ENCODE measurements at regions not wholly inside any gene's neighbourhood (a gene's known extent, or its start where the extent isn't known, plus 50 kb on each side); places are given as distances from the start of the nearest gene placed in this dataset.

DNA sequence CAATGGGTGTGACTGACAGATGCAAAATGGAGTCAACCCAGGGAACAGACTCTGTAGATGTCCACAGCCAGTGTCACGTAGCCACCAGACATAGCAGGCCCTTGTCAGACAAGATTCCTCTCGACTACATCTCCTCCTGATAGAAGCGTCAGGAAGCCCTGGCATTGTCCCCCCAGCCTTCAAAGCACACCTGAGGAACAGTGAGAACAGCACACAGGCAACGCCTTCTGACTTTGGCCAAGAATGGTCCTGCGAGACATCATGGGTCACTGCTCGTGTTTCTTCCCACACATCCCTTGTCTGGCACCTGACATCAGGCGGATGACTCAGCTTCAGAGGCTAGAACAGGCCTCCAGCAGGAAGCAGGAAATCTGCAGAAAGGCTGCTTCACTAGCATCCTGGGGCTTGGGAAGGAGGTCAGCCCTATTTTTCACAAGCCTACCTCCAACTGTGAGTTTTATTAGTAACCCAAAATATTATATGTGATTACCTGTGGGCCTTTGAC lies 52.8 kb upstream of the GPR26 start:
- no peak for TF ChIP-seq EZH2 (IDR thresholded peaks at IDR 0.05; ENCODE audit: low read length)
- TF ChIP-seq, protein P1, sequence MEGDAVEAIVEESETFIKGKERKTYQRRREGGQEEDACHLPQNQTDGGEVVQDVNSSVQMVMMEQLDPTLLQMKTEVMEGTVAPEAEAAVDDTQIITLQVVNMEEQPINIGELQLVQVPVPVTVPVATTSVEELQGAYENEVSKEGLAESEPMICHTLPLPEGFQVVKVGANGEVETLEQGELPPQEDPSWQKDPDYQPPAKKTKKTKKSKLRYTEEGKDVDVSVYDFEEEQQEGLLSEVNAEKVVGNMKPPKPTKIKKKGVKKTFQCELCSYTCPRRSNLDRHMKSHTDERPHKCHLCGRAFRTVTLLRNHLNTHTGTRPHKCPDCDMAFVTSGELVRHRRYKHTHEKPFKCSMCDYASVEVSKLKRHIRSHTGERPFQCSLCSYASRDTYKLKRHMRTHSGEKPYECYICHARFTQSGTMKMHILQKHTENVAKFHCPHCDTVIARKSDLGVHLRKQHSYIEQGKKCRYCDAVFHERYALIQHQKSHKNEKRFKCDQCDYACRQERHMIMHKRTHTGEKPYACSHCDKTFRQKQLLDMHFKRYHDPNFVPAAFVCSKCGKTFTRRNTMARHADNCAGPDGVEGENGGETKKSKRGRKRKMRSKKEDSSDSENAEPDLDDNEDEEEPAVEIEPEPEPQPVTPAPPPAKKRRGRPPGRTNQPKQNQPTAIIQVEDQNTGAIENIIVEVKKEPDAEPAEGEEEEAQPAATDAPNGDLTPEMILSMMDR (optimal IDR thresholded peaks at IDR 0.05 in 1 of 3, IDR thresholded peaks at IDR 0.05 in 1 of 3, conservative IDR thresholded peaks at IDR 0.05 in 1 of 3; ENCODE audit: extremely low read depth in 1 of 3, insufficient read depth in 2 of 3, low read length in 3 of 3) = no peak

DNA sequence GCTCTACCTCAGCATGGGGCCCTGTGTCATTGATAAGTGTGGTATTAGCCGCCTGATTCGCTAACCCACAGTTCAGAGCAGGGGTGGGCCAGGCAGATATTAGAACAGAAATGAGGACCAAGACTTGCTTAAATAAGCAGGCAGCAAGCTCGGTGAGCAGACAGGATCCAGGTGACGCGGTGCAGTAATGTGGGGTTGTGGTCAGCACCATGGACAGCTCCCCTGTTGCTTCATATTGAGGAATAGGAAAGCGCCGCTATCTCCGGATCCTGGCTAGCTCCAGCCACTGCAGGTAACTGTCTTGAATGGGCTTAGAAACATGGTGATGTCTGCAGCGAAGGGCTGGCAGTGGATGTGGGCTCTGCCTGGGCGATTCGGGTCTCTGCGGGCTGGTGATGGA lies 51.3 kb upstream of the GPR26 start:
- no peak overlapping the region for H3K9ac ChIP-seq (ENCODE audit: control insufficient read depth, extremely low read depth, insufficient read depth, low read length)
- no peaks in the 10 kb centered on the region for H3K9me1 ChIP-seq (ENCODE audit: control insufficient read depth, extremely low read depth, insufficient read depth, low read length)
- no peak overlapping the region for H3K4me2 ChIP-seq (ENCODE audit: control insufficient read depth, extremely low read depth, insufficient read depth, low read depth, low read length)
- FAIRE-seq (no peak), DNase-seq (ENCODE audit: low read depth, low spot score) (peak; percentile 2)
- no peak overlapping the region for H3K27ac ChIP-seq (ENCODE audit: control insufficient read depth, insufficient read depth, low read length)
- H3K79me2 ChIP-seq (ENCODE audit: control insufficient read depth, insufficient read depth, low read length) = no peaks in the 10 kb centered on the region
- H4K20me1 ChIP-seq (ENCODE audit: control insufficient read depth, extremely low read depth, insufficient read depth, low read length) = no peaks in the 10 kb centered on the region
- H3K27me3 ChIP-seq (ENCODE audit: control insufficient read depth, extremely low read depth, insufficient read depth, low read length) = no peaks in the 10 kb centered on the region
- dilution Hi-C loops (cut with MboI; ENCODE audit: extremely low pct_ligation_motif_present, low sequenced_read_pairs) = no loop called here
- no peaks in the 10 kb centered on the region for H3K36me3 ChIP-seq (ENCODE audit: control insufficient read depth in 2 of 2, extremely low read depth in 1 of 2, insufficient read depth in 2 of 2, low read length in 2 of 2)
- H3K4me3 ChIP-seq (ENCODE audit: control insufficient read depth in 2 of 3, extremely low read depth in 1 of 3, insufficient read depth in 2 of 3, low read depth in 1 of 3, low read length in 3 of 3) = no peak overlapping the region
- no peak overlapping the region for H2AFZ ChIP-seq (ENCODE audit: control insufficient read depth, low read length)
- no peaks in the 10 kb centered on the region for H3K9me3 ChIP-seq (ENCODE audit: control insufficient read depth, low read depth, low read length)
- TF ChIP-seq, protein P1 (optimal IDR thresholded peaks at IDR 0.05 in 1 of 3, IDR thresholded peaks at IDR 0.05 in 1 of 3, conservative IDR thresholded peaks at IDR 0.05 in 1 of 3; ENCODE audit: extremely low read depth in 1 of 3, insufficient read depth in 2 of 3, low read length in 3 of 3) = no peak
- TF ChIP-seq EZH2 (IDR thresholded peaks at IDR 0.05; ENCODE audit: low read length) = no peak
- no peaks in the 10 kb centered on the region for H3K4me1 ChIP-seq (ENCODE audit: control insufficient read depth, extremely low read depth, insufficient read depth, low read length)

More for the DNA sequence above, 52.8 kb upstream of the GPR26 start:
- no peak overlapping the region for H3K9ac ChIP-seq (ENCODE audit: control insufficient read depth, extremely low read depth, insufficient read depth, low read length)
- H3K27ac ChIP-seq (ENCODE audit: control insufficient read depth, insufficient read depth, low read length) = no peak overlapping the region
- H3K36me3 ChIP-seq (ENCODE audit: control insufficient read depth in 2 of 2, extremely low read depth in 1 of 2, insufficient read depth in 2 of 2, low read length in 2 of 2) = no peaks in the 10 kb centered on the region
- H3K79me2 ChIP-seq (ENCODE audit: control insufficient read depth, insufficient read depth, low read length) = no peaks in the 10 kb centered on the region
- no peaks in the 10 kb centered on the region for H4K20me1 ChIP-seq (ENCODE audit: control insufficient read depth, extremely low read depth, insufficient read depth, low read length)
- no peaks in the 10 kb centered on the region for H3K4me1 ChIP-seq (ENCODE audit: control insufficient read depth, extremely low read depth, insufficient read depth, low read length)
- H2AFZ ChIP-seq (ENCODE audit: control insufficient read depth, low read length) = no peak overlapping the region
- dilution Hi-C loops (cut with MboI; ENCODE audit: extremely low pct_ligation_motif_present, low sequenced_read_pairs) = no loop called here
- DNase-seq (ENCODE audit: low read depth, low spot score) = no peak
- no peaks in the 10 kb centered on the region for H3K27me3 ChIP-seq (ENCODE audit: control insufficient read depth, extremely low read depth, insufficient read depth, low read length)
- no peak overlapping the region for H3K4me2 ChIP-seq (ENCODE audit: control insufficient read depth, extremely low read depth, insufficient read depth, low read depth, low read length)
- H3K4me3 ChIP-seq (ENCODE audit: control insufficient read depth in 2 of 3, extremely low read depth in 1 of 3, insufficient read depth in 2 of 3, low read depth in 1 of 3, low read length in 3 of 3) = no peak overlapping the region
- no peaks in the 10 kb centered on the region for H3K9me3 ChIP-seq (ENCODE audit: control insufficient read depth, low read depth, low read length)
- no peak for FAIRE-seq
- H3K9me1 ChIP-seq (ENCODE audit: control insufficient read depth, extremely low read depth, insufficient read depth, low read length) = no peaks in the 10 kb centered on the region

Small RNAs in the stretch of these regions (small RNA-seq; reads per million reads assigned to genes)
- gene AL160290.3 (ENCODE audit: insufficient read length in 3 of 3, low read depth in 3 of 3, low replicate concordance in 1 of 3) = 0 reads per million in 3 experiments
